GM12878 (cell line): ENCODE measurements at regions not wholly inside any gene's neighbourhood (a gene's known extent, or its start where the extent isn't known, plus 50 kb on each side); places are given as distances from the start of the nearest gene placed in this dataset.

Source experiments
- CBX3 ChIP-seq: fragments of 200-600 bp; sonication (generic); IDR thresholded peaks from 2 replicates; pipeline ENCODE4 v1.6.1; 2016; ENCODE audit warnings: low read depth, borderline replicate concordance
- NFXL1 ChIP-seq: fragments of 450-650 bp; IDR thresholded peaks from 2 replicates; pipeline ENCODE4 v1.6.1; 2017; ENCODE audit warnings: antibody characterized with exemption, mild to moderate bottlenecking, borderline replicate concordance
- SIN3A ChIP-seq: IDR thresholded peaks from 2 replicates; pipeline ENCODE4 v1.6.1; 2012; ENCODE audit warnings: low read depth, low read length, improper control_type of control experiment
- SREBF1 ChIP-seq: IDR thresholded peaks from 2 replicates; pipeline ENCODE4 v1.6.1; 2012; ENCODE audit warnings: mild to moderate bottlenecking, low read length
- ZNF24 ChIP-seq: fragments of 450-650 bp; IDR thresholded peaks from 2 replicates; pipeline ENCODE4 v1.6.1; 2017; ENCODE audit warnings: antibody characterized with exemption, mild to moderate bottlenecking
- TF ChIP-seq, protein P1 (sequence below), 3 experiments: IDR thresholded peaks in 2 of 3; conservative IDR thresholded peaks in 1 of 3; 2 replicates each; pipeline ENCODE4 v1.5.1; 2011; ENCODE audit warnings: low read depth in 3 of 3, low read length in 3 of 3, mild to moderate bottlenecking in 3 of 3, control low read depth in 2 of 3, moderate library complexity in 2 of 3, inconsistent platforms in 1 of 3, mixed read lengths in 1 of 3; ENCODE audit not compliant: control insufficient read depth in 2 of 3, insufficient read depth in 1 of 3; ENCODE audit errors: extremely low read depth in 1 of 3
- TF ChIP-seq, protein P2 (sequence below): IDR thresholded peaks from 2 replicates; pipeline ENCODE4 v1.6.1; 2011; ENCODE audit warnings: borderline replicate concordance, low read depth, mild to moderate bottlenecking, moderate library complexity, mixed read lengths, low read length; ENCODE audit not compliant: insufficient read depth; ENCODE audit errors: extremely low read length
- TF ChIP-seq, protein P3 (sequence below): IDR thresholded peaks from 2 replicates; pipeline ENCODE4 v1.6.1; 2012; ENCODE audit warnings: improper control_type of control experiment, low read depth, low read length; ENCODE audit not compliant: insufficient replicate concordance
- TF ChIP-seq, protein P4 (sequence below): fragments of 450-650 bp; IDR thresholded peaks from 2 replicates; pipeline ENCODE4 v1.6.1; 2017; ENCODE audit warnings: mild to moderate bottlenecking, moderate library complexity

DNA sequence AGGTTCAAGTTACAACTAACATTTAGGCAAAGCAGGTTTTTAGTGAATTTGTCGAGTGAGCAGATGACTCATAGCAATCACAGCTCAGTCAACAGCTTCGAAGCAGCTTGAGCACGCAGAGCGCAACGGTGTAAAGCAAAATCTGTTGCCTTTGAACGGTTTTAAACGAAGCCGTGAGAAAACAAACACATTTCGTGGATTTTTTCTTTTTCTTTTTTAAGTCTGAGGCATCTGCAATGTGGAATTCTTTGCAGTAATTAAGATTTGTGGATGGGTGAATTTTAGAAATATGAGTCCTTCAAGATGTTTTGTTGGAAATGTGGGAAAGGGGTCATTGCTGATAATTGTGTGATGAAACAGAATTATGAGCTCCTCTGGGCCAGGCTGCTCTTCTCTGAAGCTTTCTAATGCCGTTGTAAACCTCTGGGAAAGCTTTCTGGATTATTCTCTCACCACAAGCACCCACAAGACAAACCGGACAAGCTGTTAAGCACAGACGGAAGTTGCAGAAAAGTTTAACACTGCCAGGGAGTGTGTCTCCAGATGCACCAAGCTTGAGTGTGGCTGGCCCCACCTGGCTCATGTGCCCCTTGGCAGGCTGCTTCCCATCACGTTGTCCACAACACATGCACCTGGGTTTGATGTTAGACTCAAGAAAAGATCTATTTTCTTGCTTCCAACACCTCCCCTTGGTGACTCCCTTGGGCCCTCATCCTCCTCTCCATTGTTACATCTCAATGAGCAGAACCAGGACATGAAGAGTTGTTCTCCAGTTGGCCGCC, 224.7 kb downstream of the ACKR3 start (continued):
- TF ChIP-seq, protein P1, sequence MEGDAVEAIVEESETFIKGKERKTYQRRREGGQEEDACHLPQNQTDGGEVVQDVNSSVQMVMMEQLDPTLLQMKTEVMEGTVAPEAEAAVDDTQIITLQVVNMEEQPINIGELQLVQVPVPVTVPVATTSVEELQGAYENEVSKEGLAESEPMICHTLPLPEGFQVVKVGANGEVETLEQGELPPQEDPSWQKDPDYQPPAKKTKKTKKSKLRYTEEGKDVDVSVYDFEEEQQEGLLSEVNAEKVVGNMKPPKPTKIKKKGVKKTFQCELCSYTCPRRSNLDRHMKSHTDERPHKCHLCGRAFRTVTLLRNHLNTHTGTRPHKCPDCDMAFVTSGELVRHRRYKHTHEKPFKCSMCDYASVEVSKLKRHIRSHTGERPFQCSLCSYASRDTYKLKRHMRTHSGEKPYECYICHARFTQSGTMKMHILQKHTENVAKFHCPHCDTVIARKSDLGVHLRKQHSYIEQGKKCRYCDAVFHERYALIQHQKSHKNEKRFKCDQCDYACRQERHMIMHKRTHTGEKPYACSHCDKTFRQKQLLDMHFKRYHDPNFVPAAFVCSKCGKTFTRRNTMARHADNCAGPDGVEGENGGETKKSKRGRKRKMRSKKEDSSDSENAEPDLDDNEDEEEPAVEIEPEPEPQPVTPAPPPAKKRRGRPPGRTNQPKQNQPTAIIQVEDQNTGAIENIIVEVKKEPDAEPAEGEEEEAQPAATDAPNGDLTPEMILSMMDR (IDR thresholded peaks at IDR 0.05 in 2 of 3, conservative IDR thresholded peaks at IDR 0.05 in 1 of 3; ENCODE audit: control insufficient read depth in 2 of 3, extremely low read depth in 1 of 3, insufficient read depth in 1 of 3, low read depth in 3 of 3, low read length in 3 of 3), result no peak
- TF ChIP-seq NFXL1 (no peak), SREBF1 (no peak), SIN3A (no peak), CBX3 (no peak), ZNF24 (no peak)
- TF ChIP-seq, protein P2, sequence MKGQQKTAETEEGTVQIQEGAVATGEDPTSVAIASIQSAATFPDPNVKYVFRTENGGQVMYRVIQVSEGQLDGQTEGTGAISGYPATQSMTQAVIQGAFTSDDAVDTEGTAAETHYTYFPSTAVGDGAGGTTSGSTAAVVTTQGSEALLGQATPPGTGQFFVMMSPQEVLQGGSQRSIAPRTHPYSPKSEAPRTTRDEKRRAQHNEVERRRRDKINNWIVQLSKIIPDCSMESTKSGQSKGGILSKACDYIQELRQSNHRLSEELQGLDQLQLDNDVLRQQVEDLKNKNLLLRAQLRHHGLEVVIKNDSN, result no peak
- TF ChIP-seq, protein P3, sequence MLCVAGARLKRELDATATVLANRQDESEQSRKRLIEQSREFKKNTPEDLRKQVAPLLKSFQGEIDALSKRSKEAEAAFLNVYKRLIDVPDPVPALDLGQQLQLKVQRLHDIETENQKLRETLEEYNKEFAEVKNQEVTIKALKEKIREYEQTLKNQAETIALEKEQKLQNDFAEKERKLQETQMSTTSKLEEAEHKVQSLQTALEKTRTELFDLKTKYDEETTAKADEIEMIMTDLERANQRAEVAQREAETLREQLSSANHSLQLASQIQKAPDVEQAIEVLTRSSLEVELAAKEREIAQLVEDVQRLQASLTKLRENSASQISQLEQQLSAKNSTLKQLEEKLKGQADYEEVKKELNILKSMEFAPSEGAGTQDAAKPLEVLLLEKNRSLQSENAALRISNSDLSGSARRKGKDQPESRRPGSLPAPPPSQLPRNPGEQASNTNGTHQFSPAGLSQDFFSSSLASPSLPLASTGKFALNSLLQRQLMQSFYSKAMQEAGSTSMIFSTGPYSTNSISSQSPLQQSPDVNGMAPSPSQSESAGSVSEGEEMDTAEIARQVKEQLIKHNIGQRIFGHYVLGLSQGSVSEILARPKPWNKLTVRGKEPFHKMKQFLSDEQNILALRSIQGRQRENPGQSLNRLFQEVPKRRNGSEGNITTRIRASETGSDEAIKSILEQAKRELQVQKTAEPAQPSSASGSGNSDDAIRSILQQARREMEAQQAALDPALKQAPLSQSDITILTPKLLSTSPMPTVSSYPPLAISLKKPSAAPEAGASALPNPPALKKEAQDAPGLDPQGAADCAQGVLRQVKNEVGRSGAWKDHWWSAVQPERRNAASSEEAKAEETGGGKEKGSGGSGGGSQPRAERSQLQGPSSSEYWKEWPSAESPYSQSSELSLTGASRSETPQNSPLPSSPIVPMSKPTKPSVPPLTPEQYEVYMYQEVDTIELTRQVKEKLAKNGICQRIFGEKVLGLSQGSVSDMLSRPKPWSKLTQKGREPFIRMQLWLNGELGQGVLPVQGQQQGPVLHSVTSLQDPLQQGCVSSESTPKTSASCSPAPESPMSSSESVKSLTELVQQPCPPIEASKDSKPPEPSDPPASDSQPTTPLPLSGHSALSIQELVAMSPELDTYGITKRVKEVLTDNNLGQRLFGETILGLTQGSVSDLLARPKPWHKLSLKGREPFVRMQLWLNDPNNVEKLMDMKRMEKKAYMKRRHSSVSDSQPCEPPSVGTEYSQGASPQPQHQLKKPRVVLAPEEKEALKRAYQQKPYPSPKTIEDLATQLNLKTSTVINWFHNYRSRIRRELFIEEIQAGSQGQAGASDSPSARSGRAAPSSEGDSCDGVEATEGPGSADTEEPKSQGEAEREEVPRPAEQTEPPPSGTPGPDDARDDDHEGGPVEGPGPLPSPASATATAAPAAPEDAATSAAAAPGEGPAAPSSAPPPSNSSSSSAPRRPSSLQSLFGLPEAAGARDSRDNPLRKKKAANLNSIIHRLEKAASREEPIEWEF, result no peak
- TF ChIP-seq, protein P4, sequence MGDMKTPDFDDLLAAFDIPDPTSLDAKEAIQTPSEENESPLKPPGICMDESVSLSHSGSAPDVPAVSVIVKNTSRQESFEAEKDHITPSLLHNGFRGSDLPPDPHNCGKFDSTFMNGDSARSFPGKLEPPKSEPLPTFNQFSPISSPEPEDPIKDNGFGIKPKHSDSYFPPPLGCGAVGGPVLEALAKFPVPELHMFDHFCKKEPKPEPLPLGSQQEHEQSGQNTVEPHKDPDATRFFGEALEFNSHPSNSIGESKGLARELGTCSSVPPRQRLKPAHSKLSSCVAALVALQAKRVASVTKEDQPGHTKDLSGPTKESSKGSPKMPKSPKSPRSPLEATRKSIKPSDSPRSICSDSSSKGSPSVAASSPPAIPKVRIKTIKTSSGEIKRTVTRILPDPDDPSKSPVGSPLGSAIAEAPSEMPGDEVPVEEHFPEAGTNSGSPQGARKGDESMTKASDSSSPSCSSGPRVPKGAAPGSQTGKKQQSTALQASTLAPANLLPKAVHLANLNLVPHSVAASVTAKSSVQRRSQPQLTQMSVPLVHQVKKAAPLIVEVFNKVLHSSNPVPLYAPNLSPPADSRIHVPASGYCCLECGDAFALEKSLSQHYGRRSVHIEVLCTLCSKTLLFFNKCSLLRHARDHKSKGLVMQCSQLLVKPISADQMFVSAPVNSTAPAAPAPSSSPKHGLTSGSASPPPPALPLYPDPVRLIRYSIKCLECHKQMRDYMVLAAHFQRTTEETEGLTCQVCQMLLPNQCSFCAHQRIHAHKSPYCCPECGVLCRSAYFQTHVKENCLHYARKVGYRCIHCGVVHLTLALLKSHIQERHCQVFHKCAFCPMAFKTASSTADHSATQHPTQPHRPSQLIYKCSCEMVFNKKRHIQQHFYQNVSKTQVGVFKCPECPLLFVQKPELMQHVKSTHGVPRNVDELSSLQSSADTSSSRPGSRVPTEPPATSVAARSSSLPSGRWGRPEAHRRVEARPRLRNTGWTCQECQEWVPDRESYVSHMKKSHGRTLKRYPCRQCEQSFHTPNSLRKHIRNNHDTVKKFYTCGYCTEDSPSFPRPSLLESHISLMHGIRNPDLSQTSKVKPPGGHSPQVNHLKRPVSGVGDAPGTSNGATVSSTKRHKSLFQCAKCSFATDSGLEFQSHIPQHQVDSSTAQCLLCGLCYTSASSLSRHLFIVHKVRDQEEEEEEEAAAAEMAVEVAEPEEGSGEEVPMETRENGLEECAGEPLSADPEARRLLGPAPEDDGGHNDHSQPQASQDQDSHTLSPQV, result no peak
